HepG2 (cell line): ENCODE measurements at regions not wholly inside any gene's neighbourhood (a gene's known extent, or its start where the extent isn't known, plus 50 kb on each side); places are given as distances from the start of the nearest gene placed in this dataset.

Experiments
- ATAC-seq: fragments of 200-7000 bp; cut with Tn5 transposase; 3 replicates; pipeline ENCODE4 v1.9.1; 2020; ENCODE audit warnings: mild to moderate bottlenecking, moderate library complexity
- BruUV-seq: library from RNA; stranded (reverse); fragments of 400-500 nt; replicated peaks from 2 replicates; lab custom pipeline; 2021; lab: Mats Ljungman, UMichigan
- CTCF ChIA-PET: fragments of 300-600 bp; formaldehyde crosslinking; extraction: SDS; loops from one replicate; lab custom pipeline; 2021; ENCODE audit warnings: low total read pairs, inconsistent platforms, low intra/inter-chr PET ratio; lab: Yijun Ruan, JAX
- POLR2A ChIA-PET: fragments of 350-600 bp; sonication (Branson Sonifier 250); formaldehyde crosslinking; loops from one replicate; lab custom pipeline; 2020; ENCODE audit warnings: antibody characterized with exemption, inconsistent platforms; lab: Yijun Ruan, JAX
- DNase-seq: peaks from one replicate; pipeline ENCODE4 v3.0.0-alpha.2; 2015; ENCODE audit warnings: low spot score
- FAIRE-seq: peaks from 3 replicates; lab custom pipeline; 2011; peaks lifted over from hg19 to GRCh38; lab: Jason Lieb, UNC
- H2AFZ ChIP-seq: one replicate; pipeline ENCODE4 v1.6.1; 2011; ENCODE audit warnings: low read length, inconsistent platforms
- H3K27ac ChIP-seq: fragments of 300-600 bp; 3 replicates; pipeline ENCODE4 v1.8.0; 2011; ENCODE audit warnings: mixed run types, mild to moderate bottlenecking, mixed read lengths, low read length, inconsistent platforms; ENCODE audit not compliant: insufficient read depth; ENCODE audit errors: extremely low read length
- H3K27me3 ChIP-seq, 2 experiments: fragments of 200-600 bp in 1 of 2; 2 replicates in 1 of 2; 3 replicates in 1 of 2; pipeline versions ENCODE4 v1.6.0 to v1.8.0; 2011; ENCODE audit warnings: low read length in 2 of 2, mild to moderate bottlenecking in 2 of 2, moderate library complexity in 2 of 2, inconsistent platforms in 1 of 2; ENCODE audit not compliant: insufficient read depth in 2 of 2, control insufficient read depth in 1 of 2
- H3K36me3 ChIP-seq, 2 experiments: fragments of 200-600 bp in 1 of 2; replicated peaks in 1 of 2; 2 replicates in 1 of 2; 3 replicates in 1 of 2; pipeline versions ENCODE4 v1.5.1 to v1.8.0; 2011; ENCODE audit warnings: low read length in 2 of 2, inconsistent platforms in 1 of 2; ENCODE audit not compliant: insufficient read depth in 2 of 2, control insufficient read depth in 1 of 2
- H3K4me1 ChIP-seq: 2 replicates; pipeline ENCODE4 v1.5.1; 2012; ENCODE audit warnings: low read length, inconsistent platforms; ENCODE audit not compliant: insufficient read depth
- H3K4me2 ChIP-seq: 2 replicates; pipeline ENCODE4 v1.6.0; 2011; ENCODE audit warnings: low read depth, low read length, inconsistent platforms
- H3K4me3 ChIP-seq, 3 experiments: fragments of 200-600 bp in 1 of 3; sonication (generic), shearing (Covaris generic) in 1 of 3; replicated peaks in 1 of 3; 2 replicates each; pipeline ENCODE4 v1.5.1; 2011 to 2016; ENCODE audit warnings: low read length in 3 of 3, inconsistent platforms in 2 of 3, low read depth in 2 of 3, mild to moderate bottlenecking in 2 of 3, control low read depth in 1 of 3, mixed read lengths in 1 of 3; ENCODE audit not compliant: insufficient read depth in 1 of 3
- H3K79me2 ChIP-seq: one replicate; pipeline ENCODE4 v1.6.1; 2011; ENCODE audit warnings: low read length, inconsistent platforms; ENCODE audit not compliant: insufficient read depth
- H3K9ac ChIP-seq: 2 replicates; pipeline ENCODE4 v1.6.0; 2011; ENCODE audit warnings: mild to moderate bottlenecking, low read depth, low read length, inconsistent platforms; ENCODE audit not compliant: insufficient read depth
- H3K9me3 ChIP-seq: 2 replicates; pipeline ENCODE4 v1.5.1; 2012; ENCODE audit warnings: mild to moderate bottlenecking, low read length
- H4K20me1 ChIP-seq: 2 replicates; pipeline ENCODE4 v1.6.0; 2011; ENCODE audit warnings: inconsistent platforms, mild to moderate bottlenecking, low read length, moderate library complexity; ENCODE audit not compliant: insufficient read depth
- HDAC6 ChIP-seq: fragments of 200-600 bp; sonication (generic); IDR thresholded peaks from 2 replicates; pipeline ENCODE4 v1.7.0; 2017; ENCODE audit warnings: mild to moderate bottlenecking, antibody characterized with exemption, low read length, low read depth
- HNRNPH1 ChIP-seq: fragments of 200-400 bp; formaldehyde crosslinking; optimal IDR thresholded peaks from 2 replicates; pipeline ENCODE3; 2017; ENCODE audit warnings: mild to moderate bottlenecking, low read depth, low read length
- MIER2 ChIP-seq: IDR thresholded peaks from 2 replicates; pipeline ENCODE4 v1.6.1; 2016; ENCODE audit warnings: missing biosample characterization, missing genetic modification reagents
- ZNF564 ChIP-seq: sonication (generic); formaldehyde crosslinking; IDR thresholded peaks from 2 replicates; pipeline ENCODE4 v1.8.1; 2023; ENCODE audit warnings: mild to moderate bottlenecking, missing genetic modification reagents
- WGBS: methylation state at CpG from one replicate; pipeline ENCODE4 v1.1.6; 2017; ENCODE audit warnings: low lambda C conversion rate; 5-methylcytosine and 5-hydroxymethylcytosine counted together
- in situ Hi-C: cut with HindIII; loops from 2 replicates; pipeline ENCODE4 v1.10.0; 2017; ENCODE audit warnings: low pct_unique_long_range_greater_than_20kb; ENCODE audit not compliant: extremely low pct_ligation_motif_present
- intact Hi-C: fragments of 100-400 bp; cut with micrococcal nuclease; formaldehyde crosslinking; loops from one replicate; pipeline ENCODE4 v1.10.0; 2022; ENCODE audit not compliant: unreplicated experiment
- TF ChIP-seq, protein P1 (sequence below): sonication (generic); formaldehyde crosslinking; conservative IDR thresholded peaks from 2 replicates; pipeline ENCODE4 v1.8.1; 2023; ENCODE audit warnings: missing genetic modification reagents
- TF ChIP-seq, protein P2 (sequence below), 2 experiments: IDR thresholded peaks; 2 replicates each; pipeline ENCODE4 v1.6.1; 2011 to 2012; ENCODE audit warnings: low read length in 2 of 2, borderline replicate concordance in 1 of 2, low read depth in 1 of 2, mild to moderate bottlenecking in 1 of 2, moderate library complexity in 1 of 2

DNA sequence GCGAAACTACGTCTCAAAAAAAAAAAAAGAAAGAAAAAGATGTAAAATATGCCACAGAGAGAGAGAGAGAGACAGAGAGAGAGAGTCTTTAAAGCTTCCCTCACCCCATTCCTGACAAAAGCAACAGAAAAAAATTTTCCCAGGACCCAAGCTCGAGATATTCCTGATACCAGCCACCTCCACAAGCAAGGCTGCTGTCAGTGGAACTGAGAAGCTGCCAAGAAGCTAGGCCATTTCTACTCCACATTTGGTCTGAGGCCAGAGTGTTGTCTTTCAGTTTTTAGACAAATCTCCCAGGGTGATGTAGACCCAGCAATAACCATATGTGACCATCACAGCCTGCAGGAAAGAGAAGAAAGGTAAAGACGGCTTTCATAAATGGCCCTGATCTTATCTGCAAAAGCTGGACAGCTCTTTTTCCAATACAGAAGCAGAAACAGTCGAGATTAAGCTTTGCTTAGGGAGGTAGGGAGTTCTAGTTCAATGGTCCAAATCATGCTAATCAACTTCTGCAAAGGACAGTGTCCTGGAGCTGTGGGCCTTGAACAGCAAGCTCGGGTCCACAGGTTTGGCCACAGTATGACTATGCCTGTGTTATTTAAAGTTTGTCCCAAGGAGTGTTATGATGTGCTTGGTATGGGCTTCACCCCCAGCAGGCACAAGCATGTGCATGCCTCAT is 130.3 kb upstream of the NUDT4 start:
- Histone ChIP-seq H4K20me1 (no peaks in the 10 kb centered on the region), H3K4me2 (peak overlapping the region; percentile 3; the same call in 1 of the 2 replicates), H2AFZ (no peak overlapping the region), H3K9ac (no peak overlapping the region), H3K79me2 (no peaks in the 10 kb centered on the region)
- DNase-seq: no peak
- intact Hi-C loops: no loop called here
- TF ChIP-seq HNRNPH1 (no peak), MIER2 (CRISPR knock-in tag) (peak; percentile 75; the same call in 1 of the 2 replicates), ZNF564 (CRISPR knock-in tag) (0 out of 2 replicates have a peak, but pooled peaks have one; percentile 52), HDAC6 (no peak)
- TF ChIP-seq, protein P1, sequence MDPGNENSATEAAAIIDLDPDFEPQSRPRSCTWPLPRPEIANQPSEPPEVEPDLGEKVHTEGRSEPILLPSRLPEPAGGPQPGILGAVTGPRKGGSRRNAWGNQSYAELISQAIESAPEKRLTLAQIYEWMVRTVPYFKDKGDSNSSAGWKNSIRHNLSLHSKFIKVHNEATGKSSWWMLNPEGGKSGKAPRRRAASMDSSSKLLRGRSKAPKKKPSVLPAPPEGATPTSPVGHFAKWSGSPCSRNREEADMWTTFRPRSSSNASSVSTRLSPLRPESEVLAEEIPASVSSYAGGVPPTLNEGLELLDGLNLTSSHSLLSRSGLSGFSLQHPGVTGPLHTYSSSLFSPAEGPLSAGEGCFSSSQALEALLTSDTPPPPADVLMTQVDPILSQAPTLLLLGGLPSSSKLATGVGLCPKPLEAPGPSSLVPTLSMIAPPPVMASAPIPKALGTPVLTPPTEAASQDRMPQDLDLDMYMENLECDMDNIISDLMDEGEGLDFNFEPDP (CRISPR knock-in tag): 0 out of 2 replicates have a peak, but pooled peaks have one; percentile 36
- TF ChIP-seq, protein P2, sequence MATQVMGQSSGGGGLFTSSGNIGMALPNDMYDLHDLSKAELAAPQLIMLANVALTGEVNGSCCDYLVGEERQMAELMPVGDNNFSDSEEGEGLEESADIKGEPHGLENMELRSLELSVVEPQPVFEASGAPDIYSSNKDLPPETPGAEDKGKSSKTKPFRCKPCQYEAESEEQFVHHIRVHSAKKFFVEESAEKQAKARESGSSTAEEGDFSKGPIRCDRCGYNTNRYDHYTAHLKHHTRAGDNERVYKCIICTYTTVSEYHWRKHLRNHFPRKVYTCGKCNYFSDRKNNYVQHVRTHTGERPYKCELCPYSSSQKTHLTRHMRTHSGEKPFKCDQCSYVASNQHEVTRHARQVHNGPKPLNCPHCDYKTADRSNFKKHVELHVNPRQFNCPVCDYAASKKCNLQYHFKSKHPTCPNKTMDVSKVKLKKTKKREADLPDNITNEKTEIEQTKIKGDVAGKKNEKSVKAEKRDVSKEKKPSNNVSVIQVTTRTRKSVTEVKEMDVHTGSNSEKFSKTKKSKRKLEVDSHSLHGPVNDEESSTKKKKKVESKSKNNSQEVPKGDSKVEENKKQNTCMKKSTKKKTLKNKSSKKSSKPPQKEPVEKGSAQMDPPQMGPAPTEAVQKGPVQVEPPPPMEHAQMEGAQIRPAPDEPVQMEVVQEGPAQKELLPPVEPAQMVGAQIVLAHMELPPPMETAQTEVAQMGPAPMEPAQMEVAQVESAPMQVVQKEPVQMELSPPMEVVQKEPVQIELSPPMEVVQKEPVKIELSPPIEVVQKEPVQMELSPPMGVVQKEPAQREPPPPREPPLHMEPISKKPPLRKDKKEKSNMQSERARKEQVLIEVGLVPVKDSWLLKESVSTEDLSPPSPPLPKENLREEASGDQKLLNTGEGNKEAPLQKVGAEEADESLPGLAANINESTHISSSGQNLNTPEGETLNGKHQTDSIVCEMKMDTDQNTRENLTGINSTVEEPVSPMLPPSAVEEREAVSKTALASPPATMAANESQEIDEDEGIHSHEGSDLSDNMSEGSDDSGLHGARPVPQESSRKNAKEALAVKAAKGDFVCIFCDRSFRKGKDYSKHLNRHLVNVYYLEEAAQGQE (IDR thresholded peaks at IDR 0.05; ENCODE audit: borderline replicate concordance in 1 of 2, low read depth in 1 of 2, low read length in 2 of 2): peak in 1 of 2 experiments; percentile 82; a peak in 2 of 4 replicates
- TF ChIP-seq, all 625 proteins: peak for 4
- in situ Hi-C loops: no loop called here
- Histone ChIP-seq H3K4me1 (peaks cover 59% of the 10 kb centered on the region), H3K4me3 (no peak overlapping the region), H3K9me3 (no peaks in the 10 kb centered on the region), H3K36me3 (no peaks in the 10 kb centered on the region), H3K27me3 (no peaks in the 10 kb centered on the region), H3K27ac (no peak overlapping the region)
- 45% methylated on average over 6 of the region's 6 CpGs for WGBS
- FAIRE-seq (no peak), ATAC-seq (peak; percentile 58)
- ChIA-PET CTCF (no interaction called here), POLR2A (no interaction called here)
- no TSS peak for BruUV-seq
